ENCODE measurements at regions not wholly inside any gene's neighbourhood (a gene's known extent, or its start where the extent isn't known, plus 50 kb on each side); places are given as distances from the start of the nearest gene placed in this dataset.

DNA sequence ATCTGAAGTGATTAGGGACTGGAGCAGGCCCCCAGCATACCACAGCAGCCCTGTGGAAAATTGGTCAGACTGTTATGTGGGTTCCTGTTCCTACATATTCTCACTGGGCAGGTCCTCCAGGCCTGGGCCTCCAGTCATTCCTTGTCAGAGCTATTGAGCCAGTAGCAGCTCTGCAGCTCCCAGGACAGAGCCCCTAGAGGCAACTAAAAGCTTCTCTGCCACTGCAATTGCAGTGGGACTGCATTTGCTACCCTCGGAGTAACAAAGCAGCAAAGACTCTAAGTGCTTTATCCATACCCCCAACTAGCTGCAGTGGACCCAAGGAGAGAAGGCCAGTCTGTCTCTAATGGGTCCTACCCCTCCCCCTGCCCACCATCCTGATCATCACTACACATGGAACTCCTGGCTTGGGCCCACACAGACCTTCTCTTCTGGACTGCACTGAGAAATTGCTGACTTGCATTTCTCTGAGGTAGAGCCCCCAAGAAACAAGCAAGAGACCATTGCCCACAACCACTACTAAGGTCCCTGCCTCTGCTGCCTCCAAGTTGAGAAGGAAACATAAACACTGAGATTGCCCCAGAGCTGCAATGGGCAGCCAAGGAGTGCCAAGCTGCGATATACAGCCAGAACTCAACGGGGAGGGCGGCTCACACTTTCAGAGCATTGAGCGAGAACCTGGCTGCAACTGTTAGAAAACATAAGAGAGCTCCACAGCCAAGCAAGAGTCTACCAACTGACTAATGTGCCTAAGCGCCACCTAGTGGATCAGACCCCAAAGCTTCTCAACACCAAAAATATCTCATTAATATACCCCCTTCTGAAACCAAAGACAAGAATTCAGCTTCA, 738.7 kb upstream of the NDST4 start:
- intact Hi-C loops (cut with micrococcal nuclease; ENCODE audit: unreplicated experiment) = no loop called here
- no peak for TF ChIP-seq POLR2AphosphoS5 (IDR thresholded peaks at IDR 0.05; ENCODE audit: low read depth, low read length)
- TF ChIP-seq, protein P1, sequence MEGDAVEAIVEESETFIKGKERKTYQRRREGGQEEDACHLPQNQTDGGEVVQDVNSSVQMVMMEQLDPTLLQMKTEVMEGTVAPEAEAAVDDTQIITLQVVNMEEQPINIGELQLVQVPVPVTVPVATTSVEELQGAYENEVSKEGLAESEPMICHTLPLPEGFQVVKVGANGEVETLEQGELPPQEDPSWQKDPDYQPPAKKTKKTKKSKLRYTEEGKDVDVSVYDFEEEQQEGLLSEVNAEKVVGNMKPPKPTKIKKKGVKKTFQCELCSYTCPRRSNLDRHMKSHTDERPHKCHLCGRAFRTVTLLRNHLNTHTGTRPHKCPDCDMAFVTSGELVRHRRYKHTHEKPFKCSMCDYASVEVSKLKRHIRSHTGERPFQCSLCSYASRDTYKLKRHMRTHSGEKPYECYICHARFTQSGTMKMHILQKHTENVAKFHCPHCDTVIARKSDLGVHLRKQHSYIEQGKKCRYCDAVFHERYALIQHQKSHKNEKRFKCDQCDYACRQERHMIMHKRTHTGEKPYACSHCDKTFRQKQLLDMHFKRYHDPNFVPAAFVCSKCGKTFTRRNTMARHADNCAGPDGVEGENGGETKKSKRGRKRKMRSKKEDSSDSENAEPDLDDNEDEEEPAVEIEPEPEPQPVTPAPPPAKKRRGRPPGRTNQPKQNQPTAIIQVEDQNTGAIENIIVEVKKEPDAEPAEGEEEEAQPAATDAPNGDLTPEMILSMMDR (IDR thresholded peaks at IDR 0.05) = peak; percentile 34
- no peak for TF ChIP-seq SIN3A (IDR thresholded peaks at IDR 0.05; ENCODE audit: borderline replicate concordance, insufficient read depth, low read depth, low read length)
- no peaks in the 10 kb centered on the region for H3K27me3 ChIP-seq (ENCODE audit: control insufficient read depth, insufficient read depth, low read length)
- no TSS peak for BruUV-seq (replicated peaks)
- no peak for ATAC-seq
- H3K36me3 ChIP-seq (ENCODE audit: control insufficient read depth, insufficient read depth, low read length) = no peaks in the 10 kb centered on the region
- no peak overlapping the region for H3K27ac ChIP-seq (ENCODE audit: low read length)
- H3K9me3 ChIP-seq (ENCODE audit: control insufficient read depth, insufficient read depth, low read depth, low read length) = no peaks in the 10 kb centered on the region
- H3K4me3 ChIP-seq (ENCODE audit: low read depth in 2 of 2, low read length in 2 of 2) = no peak overlapping the region
- ChIA-PET CTCF (no interaction called here), POLR2A (no interaction called here)
- in situ Hi-C loops (cut with HindIII; ENCODE audit: low pct_unique_long_range_greater_than_20kb, low sequenced_read_pairs) = no loop called here
- no peaks in the 10 kb centered on the region for H3K4me1 ChIP-seq (ENCODE audit: control insufficient read depth, insufficient read depth, low read length)
- DNase-seq (ENCODE audit: low read depth, low spot score) = peak; percentile 8

DNA sequence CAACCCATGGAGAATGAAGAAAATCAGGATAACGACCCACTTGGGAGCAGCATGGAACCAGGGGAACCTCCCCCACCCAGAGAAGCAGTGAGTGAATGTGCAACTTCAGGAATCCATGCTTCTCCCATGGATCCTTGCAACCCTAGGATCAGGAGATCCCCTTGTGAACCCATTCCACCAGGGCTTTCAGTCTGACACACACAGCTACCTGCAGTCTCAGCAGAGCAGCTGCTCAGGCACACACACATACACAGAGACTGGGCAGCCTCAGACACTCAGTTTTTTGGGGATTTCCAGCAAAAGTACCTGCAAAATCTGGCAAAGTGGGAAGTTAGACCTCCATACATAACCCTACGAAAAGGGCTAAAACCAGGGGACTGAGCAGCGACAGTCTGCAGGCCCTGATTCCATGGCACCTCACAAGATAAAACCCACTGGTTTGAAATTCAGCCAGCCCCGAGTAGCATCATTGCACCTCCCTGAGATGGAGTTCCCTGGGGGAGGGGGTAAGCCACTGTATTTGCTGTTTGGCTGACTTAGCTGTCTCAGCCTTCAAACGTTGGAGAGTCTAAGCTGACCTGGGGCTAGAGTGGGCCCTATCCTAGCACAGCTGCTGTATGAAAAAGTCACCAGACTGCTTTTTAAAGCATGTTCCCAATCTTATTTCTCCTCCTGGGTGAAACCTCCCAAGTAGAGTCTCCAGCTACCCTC, 737.5 kb upstream of the NDST4 start:
- intact Hi-C loops (cut with micrococcal nuclease; ENCODE audit: unreplicated experiment) (no loop called here), in situ Hi-C loops (cut with HindIII; ENCODE audit: low pct_unique_long_range_greater_than_20kb, low sequenced_read_pairs) (no loop called here)
- no peak for DNase-seq (ENCODE audit: low read depth, low spot score)
- ATAC-seq = no peak
- CTCF ChIA-PET = no interaction called here
- H3K27ac ChIP-seq (ENCODE audit: low read length) = no peak overlapping the region
- no peaks in the 10 kb centered on the region for H3K27me3 ChIP-seq (ENCODE audit: control insufficient read depth, insufficient read depth, low read length)
- no peaks in the 10 kb centered on the region for H3K4me1 ChIP-seq (ENCODE audit: control insufficient read depth, insufficient read depth, low read length)
- no TSS peak for BruUV-seq (replicated peaks)
- TF ChIP-seq, protein P1 (IDR thresholded peaks at IDR 0.05) = no peak
- TF ChIP-seq POLR2AphosphoS5 (IDR thresholded peaks at IDR 0.05; ENCODE audit: low read depth, low read length) (no peak), SIN3A (IDR thresholded peaks at IDR 0.05; ENCODE audit: borderline replicate concordance, insufficient read depth, low read depth, low read length) (no peak), TCF7L2 (IDR thresholded peaks at IDR 0.05; ENCODE audit: low read depth, low read length) (no peak)
- TF ChIP-seq, protein P2, sequence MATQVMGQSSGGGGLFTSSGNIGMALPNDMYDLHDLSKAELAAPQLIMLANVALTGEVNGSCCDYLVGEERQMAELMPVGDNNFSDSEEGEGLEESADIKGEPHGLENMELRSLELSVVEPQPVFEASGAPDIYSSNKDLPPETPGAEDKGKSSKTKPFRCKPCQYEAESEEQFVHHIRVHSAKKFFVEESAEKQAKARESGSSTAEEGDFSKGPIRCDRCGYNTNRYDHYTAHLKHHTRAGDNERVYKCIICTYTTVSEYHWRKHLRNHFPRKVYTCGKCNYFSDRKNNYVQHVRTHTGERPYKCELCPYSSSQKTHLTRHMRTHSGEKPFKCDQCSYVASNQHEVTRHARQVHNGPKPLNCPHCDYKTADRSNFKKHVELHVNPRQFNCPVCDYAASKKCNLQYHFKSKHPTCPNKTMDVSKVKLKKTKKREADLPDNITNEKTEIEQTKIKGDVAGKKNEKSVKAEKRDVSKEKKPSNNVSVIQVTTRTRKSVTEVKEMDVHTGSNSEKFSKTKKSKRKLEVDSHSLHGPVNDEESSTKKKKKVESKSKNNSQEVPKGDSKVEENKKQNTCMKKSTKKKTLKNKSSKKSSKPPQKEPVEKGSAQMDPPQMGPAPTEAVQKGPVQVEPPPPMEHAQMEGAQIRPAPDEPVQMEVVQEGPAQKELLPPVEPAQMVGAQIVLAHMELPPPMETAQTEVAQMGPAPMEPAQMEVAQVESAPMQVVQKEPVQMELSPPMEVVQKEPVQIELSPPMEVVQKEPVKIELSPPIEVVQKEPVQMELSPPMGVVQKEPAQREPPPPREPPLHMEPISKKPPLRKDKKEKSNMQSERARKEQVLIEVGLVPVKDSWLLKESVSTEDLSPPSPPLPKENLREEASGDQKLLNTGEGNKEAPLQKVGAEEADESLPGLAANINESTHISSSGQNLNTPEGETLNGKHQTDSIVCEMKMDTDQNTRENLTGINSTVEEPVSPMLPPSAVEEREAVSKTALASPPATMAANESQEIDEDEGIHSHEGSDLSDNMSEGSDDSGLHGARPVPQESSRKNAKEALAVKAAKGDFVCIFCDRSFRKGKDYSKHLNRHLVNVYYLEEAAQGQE (IDR thresholded peaks at IDR 0.05; ENCODE audit: insufficient read depth in 1 of 2, low read depth in 2 of 2, low read length in 1 of 2) = no peak
- H3K36me3 ChIP-seq (ENCODE audit: control insufficient read depth, insufficient read depth, low read length) = no peaks in the 10 kb centered on the region
- H3K4me3 ChIP-seq (ENCODE audit: low read depth in 2 of 2, low read length in 2 of 2) = no peak overlapping the region
- H3K9me3 ChIP-seq (ENCODE audit: control insufficient read depth, insufficient read depth, low read depth, low read length) = no peaks in the 10 kb centered on the region
- POLR2A ChIA-PET = no interaction called here
